Type B pancreatic cell (in vitro differentiated cells): ENCODE measurements at regions not wholly inside any gene's neighbourhood (a gene's known extent, or its start where the extent isn't known, plus 50 kb on each side); places are given as distances from the start of the nearest gene placed in this dataset.

Source experiments
- DNase-seq: peaks from one replicate; pipeline ENCODE4 v3.0.0; 2021; ENCODE audit warnings: mixed read lengths; ENCODE audit not compliant: unreplicated experiment; ENCODE audit errors: extremely low spot score
- H3K27ac Mint-ChIP-seq: 2 replicates; pipeline ENCODE4 v1.8.0; 2021; ENCODE audit warnings: mild to moderate bottlenecking, mixed read lengths
- H3K27me3 Mint-ChIP-seq: 2 replicates; pipeline ENCODE4 v1.8.0; 2021; ENCODE audit warnings: mixed read lengths
- H3K36me3 Mint-ChIP-seq: 2 replicates; pipeline ENCODE4 v1.8.0; 2021; ENCODE audit warnings: mixed read lengths
- H3K4me1 Mint-ChIP-seq: one replicate; pipeline ENCODE4 v1.8.0; 2021; ENCODE audit warnings: mixed read lengths; ENCODE audit not compliant: unreplicated experiment
- H3K4me3 Mint-ChIP-seq: 2 replicates; pipeline ENCODE4 v1.8.0; 2021; ENCODE audit warnings: mild to moderate bottlenecking, mixed read lengths
- H3K9me3 Mint-ChIP-seq: 2 replicates; pipeline ENCODE4 v1.8.0; 2021; ENCODE audit warnings: mixed read lengths
- CTCF ChIP-seq: fragments of 200-600 bp; sonication (generic); conservative IDR thresholded peaks from 2 replicates; pipeline ENCODE4 v1.5.0; 2021; ENCODE audit warnings: antibody characterized with exemption, mild to moderate bottlenecking

- no peaks in the 10 kb centered on the region for H3K9me3 Mint-ChIP-seq
- TF ChIP-seq CTCF: no peak
- no peak for DNase-seq
- H3K36me3 Mint-ChIP-seq: no peaks in the 10 kb centered on the region
- H3K27ac Mint-ChIP-seq: no peak overlapping the region
- no peak overlapping the region for H3K4me3 Mint-ChIP-seq
- H3K27me3 Mint-ChIP-seq: peaks cover 2% of the 10 kb centered on the region
- H3K4me1 Mint-ChIP-seq: peaks cover 3% of the 10 kb centered on the region
Measured at GRCh38 chr12:69091442-69092017, 147.8 kb upstream of the CPSF6 start.

DNA sequence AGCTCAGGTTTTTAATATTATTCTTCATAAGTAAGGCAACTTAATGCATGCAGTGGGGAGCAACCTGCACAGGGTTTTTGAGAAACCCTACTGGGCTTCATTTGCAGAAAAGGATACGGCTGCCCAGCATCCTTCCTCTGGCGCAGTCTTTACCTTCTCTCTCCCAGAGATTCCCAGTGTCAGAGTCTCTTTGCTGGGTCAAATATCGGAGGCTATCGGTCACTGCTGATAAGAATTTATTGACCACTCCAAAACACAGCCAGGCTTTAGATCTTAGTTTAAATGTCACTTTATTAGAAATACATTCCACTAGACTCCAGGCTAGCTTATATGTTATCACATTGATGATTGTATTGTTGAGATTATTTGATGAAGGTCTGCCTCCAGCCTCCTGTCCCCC is 147.2 kb upstream of the CPSF6 start:
- Mint-ChIP-seq H3K4me3 (no peak overlapping the region), H3K4me1 (peaks cover 3% of the 10 kb centered on the region), H3K27me3 (peaks cover 2% of the 10 kb centered on the region), H3K9me3 (no peaks in the 10 kb centered on the region), H3K27ac (no peak overlapping the region), H3K36me3 (no peaks in the 10 kb centered on the region)
- DNase-seq: no peak
- TF ChIP-seq CTCF: no peak

- Mint-ChIP-seq H3K27ac (no peak overlapping the region), H3K9me3 (no peaks in the 10 kb centered on the region), H3K4me1 (peaks cover 9% of the 10 kb centered on the region), H3K36me3 (no peaks in the 10 kb centered on the region), H3K4me3 (no peak overlapping the region), H3K27me3 (peaks cover 5% of the 10 kb centered on the region)
- TF ChIP-seq CTCF: no peak
- DNase-seq: no peak
Measured at GRCh38 chr12:69094606-69095216, 144.7 kb upstream of the CPSF6 start.

DNA sequence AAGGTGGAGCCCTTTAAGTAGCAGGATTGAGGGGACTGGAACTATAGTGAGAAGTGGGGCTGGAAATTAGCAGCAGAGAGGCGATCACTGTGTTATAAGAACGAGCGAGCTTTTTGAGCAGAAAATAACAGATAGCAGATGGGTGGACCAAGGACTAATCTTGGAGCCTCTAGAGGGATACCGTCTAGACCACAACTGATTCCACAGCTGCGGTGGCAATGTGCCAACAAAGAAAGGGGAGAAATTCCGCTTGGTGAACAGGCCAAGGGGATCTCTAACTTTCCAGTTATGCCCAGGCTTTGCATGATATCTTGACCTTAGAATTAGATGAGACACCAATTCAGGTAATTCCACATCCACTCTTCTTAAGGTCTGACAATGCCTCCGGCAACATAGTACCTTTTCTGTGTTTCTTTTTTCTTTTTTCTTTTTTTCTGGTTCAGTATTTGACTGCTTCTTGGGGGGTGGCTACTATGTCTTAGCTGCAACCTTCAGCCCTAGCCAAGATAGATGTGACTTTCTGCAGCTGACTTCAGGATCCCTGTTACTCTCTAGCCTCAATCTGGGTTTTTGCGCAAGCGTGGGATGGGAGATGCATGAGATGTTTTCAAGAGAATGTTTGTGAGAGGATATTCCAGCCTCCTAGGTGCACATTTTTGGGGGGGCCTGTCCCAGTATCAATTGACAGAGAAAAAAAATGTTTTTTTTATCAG is 143.4 kb upstream of the CPSF6 start:
- no peaks in the 10 kb centered on the region for H3K9me3 Mint-ChIP-seq
- H3K4me3 Mint-ChIP-seq: no peak overlapping the region
- peaks cover 9% of the 10 kb centered on the region for H3K4me1 Mint-ChIP-seq
- no peak for TF ChIP-seq CTCF
- no peaks in the 10 kb centered on the region for H3K36me3 Mint-ChIP-seq
- DNase-seq: no peak
- H3K27ac Mint-ChIP-seq: no peak overlapping the region
- peaks cover 5% of the 10 kb centered on the region for H3K27me3 Mint-ChIP-seq

- H3K27ac Mint-ChIP-seq: no peak overlapping the region
- H3K4me3 Mint-ChIP-seq: no peak overlapping the region
- H3K9me3 Mint-ChIP-seq: no peaks in the 10 kb centered on the region
- H3K27me3 Mint-ChIP-seq: peaks cover 5% of the 10 kb centered on the region
- TF ChIP-seq CTCF: no peak
- no peaks in the 10 kb centered on the region for H3K36me3 Mint-ChIP-seq
- no peak for DNase-seq
- H3K4me1 Mint-ChIP-seq: peaks cover 7% of the 10 kb centered on the region
Measured at GRCh38 chr12:69096669-69097335, 142.6 kb upstream of the CPSF6 start.
